ENCODE measurements at regions not wholly inside any gene's neighbourhood (a gene's known extent, or its start where the extent isn't known, plus 50 kb on each side); places are given as distances from the start of the nearest gene placed in this dataset.
"Not testable (repeated sequence)": the region's sequence is repeated elsewhere in the genome, so short reads cannot be mapped to it uniquely, and the experiment has no call there.

- not testable (repeated sequence) for TF ChIP-seq POLR2A, CTCF (IDR thresholded peaks at IDR 0.05)
Measured at GRCh38 chr17:20705186-20705585, 125.7 kb downstream of the CDRT15L2 start.

Data from adrenal gland (tissue), 5 donors.